ENCODE measurements at regions not wholly inside any gene's neighbourhood (a gene's known extent, or its start where the extent isn't known, plus 50 kb on each side); places are given as distances from the start of the nearest gene placed in this dataset.

- Histone ChIP-seq H3K27me3 (no peaks in the 10 kb centered on the region), H3K9me3 (peaks cover 0 to 6% (median 0%) of the 10 kb centered on the region in 11 donors), H3K27ac (no peak overlapping the region), H3K4me3 (no peak overlapping the region), H3K36me3 (no peaks in the 10 kb centered on the region), H3K4me1 (no peaks in the 10 kb centered on the region)
- DNase-seq (no peak), ATAC-seq (no peak)
- intact Hi-C loops (cut with DNase I): no loop called here
- 41 to 60% methylated on average over 1 of the region's 1 CpG for WGBS, 2 donors
- TF ChIP-seq CTCF (IDR thresholded peaks at IDR 0.05): no peak
Measured at GRCh38 chr13:86813198-86813597, 858.0 kb upstream of the SLITRK5 start.

GRCh38 chr13:86825410-86825809, 845.8 kb upstream of the SLITRK5 start:
- ATAC-seq: no peak
- no peak for TF ChIP-seq CTCF (IDR thresholded peaks at IDR 0.05)
- peaks cover 0 to 10% (median 0%) of the 10 kb centered on the region in 11 donors for H3K9me3 ChIP-seq
- H3K27ac ChIP-seq: no peak overlapping the region
- H3K4me1 ChIP-seq: no peaks in the 10 kb centered on the region
- no peak overlapping the region for H3K4me3 ChIP-seq
- H3K36me3 ChIP-seq: no peaks in the 10 kb centered on the region
- no peak for DNase-seq
- no peaks in the 10 kb centered on the region for H3K27me3 ChIP-seq
- intact Hi-C loops (cut with DNase I): no loop called here
- 85 to 93% methylated on average over 1 of the region's 1 CpG for WGBS, 2 donors

- peaks cover 0 to 10% (median 0%) of the 10 kb centered on the region in 11 donors for H3K9me3 ChIP-seq
- no peaks in the 10 kb centered on the region for H3K36me3 ChIP-seq
- intact Hi-C loops (cut with DNase I): no loop called here
- DNase-seq: no peak
- no peak overlapping the region for H3K27ac ChIP-seq
- WGBS, 2 donors: 74 to 80% methylated on average over 3 of the region's 3 CpGs
- H3K27me3 ChIP-seq: no peaks in the 10 kb centered on the region
- ATAC-seq: no peak
- no peaks in the 10 kb centered on the region for H3K4me1 ChIP-seq
- TF ChIP-seq CTCF (IDR thresholded peaks at IDR 0.05): no peak
- H3K4me3 ChIP-seq: no peak overlapping the region
Measured at GRCh38 chr13:86826232-86826631, 844.9 kb upstream of the SLITRK5 start.

- peaks cover 0 to 3% (median 0%) of the 10 kb centered on the region in 11 donors for H3K9me3 ChIP-seq
- no peaks in the 10 kb centered on the region for H3K4me1 ChIP-seq
- DNase-seq (no peak), ATAC-seq (no peak)
- H3K4me3 ChIP-seq: no peak overlapping the region
- intact Hi-C loops (cut with DNase I): no loop called here
- H3K27ac ChIP-seq: no peak overlapping the region
- no peaks in the 10 kb centered on the region for H3K36me3 ChIP-seq
- H3K27me3 ChIP-seq: no peaks in the 10 kb centered on the region
- WGBS, 2 donors: 65 to 81% methylated on average over 4 of the region's 4 CpGs
- no peak for TF ChIP-seq CTCF (IDR thresholded peaks at IDR 0.05)
Measured at GRCh38 chr13:86830046-86830445, 841.1 kb upstream of the SLITRK5 start.
